Upper lobe of left lung (tissue), 6 donors: ENCODE measurements at regions not wholly inside any gene's neighbourhood (a gene's known extent, or its start where the extent isn't known, plus 50 kb on each side); places are given as distances from the start of the nearest gene placed in this dataset.
A peak's percentile ranks its signal among the peaks of the same experiment; 100 is the strongest.
"Not testable (repeated sequence)": the region's sequence is repeated elsewhere in the genome, so short reads cannot be mapped to it uniquely, and the experiment has no call there.

Experiments
- ATAC-seq, 2 donors: fragments of 200-7000 bp; cut with Tn5 transposase; one replicate each; pipeline ENCODE4 v1.9.1; 2022; ENCODE audit warnings: mild to moderate bottlenecking in 2 of 2, moderate library complexity in 2 of 2; ENCODE audit not compliant: low FRiP score in 2 of 2
- DNase-seq, 2 donors: peaks; one replicate each; pipeline ENCODE4 v3.0.0-alpha.2; 2019 to 2020
- H3K27ac ChIP-seq, 4 donors: fragments of 200-600 bp; sonication (generic); one replicate each; pipeline ENCODE4 v1.5.1; 2016 to 2019
- H3K27me3 ChIP-seq, 4 donors: fragments of 200-600 bp; sonication (generic); one replicate each; pipeline ENCODE4 v1.5.1; 2017 to 2019
- H3K36me3 ChIP-seq, 4 donors: fragments of 200-600 bp; sonication (generic); one replicate each; pipeline ENCODE4 v1.5.1; 2016 to 2019
- H3K4me1 ChIP-seq, 4 donors: fragments of 200-600 bp; sonication (generic); one replicate each; pipeline ENCODE4 v1.5.1; 2018 to 2019
- H3K4me3 ChIP-seq, 4 donors: fragments of 200-600 bp; sonication (generic); one replicate each; pipeline ENCODE4 v1.5.1; 2017 to 2019; ENCODE audit warnings: mild to moderate bottlenecking in 2 of 4, moderate library complexity in 1 of 4
- H3K9me3 ChIP-seq, 4 donors: fragments of 200-600 bp; sonication (generic); one replicate each; pipeline ENCODE4 v1.5.1; 2018 to 2019
- CTCF ChIP-seq, 6 experiments: fragments of 450-650 bp in 4 of 6; fragments of 200-600 bp in 2 of 6; sonication (generic) in 2 of 6; IDR thresholded peaks; one replicate each; pipeline ENCODE4 v1.5.1; 2016 to 2019; ENCODE audit warnings: antibody characterized with exemption in 6 of 6
- EP300 ChIP-seq, 4 donors: sonication (generic); formaldehyde crosslinking; IDR thresholded peaks; one replicate each; pipeline ENCODE4 v1.5.1; 2017; ENCODE audit warnings: antibody characterized with exemption in 4 of 4, control low read depth in 2 of 4
- POLR2A ChIP-seq, 4 donors: fragments of 450-650 bp; IDR thresholded peaks; one replicate each; pipeline ENCODE4 v1.5.1; 2016 to 2017; ENCODE audit warnings: antibody characterized with exemption in 4 of 4, mild to moderate bottlenecking in 2 of 4
- POLR2AphosphoS5 ChIP-seq, 2 donors: sonication (generic); formaldehyde crosslinking; IDR thresholded peaks; one replicate each; pipeline ENCODE4 v1.5.1; 2017; ENCODE audit warnings: antibody characterized with exemption in 2 of 2
- WGBS, 2 donors: methylation state at CpG; one replicate each; pipeline ENCODE4 v1.1.5; 2017 to 2018; 5-methylcytosine and 5-hydroxymethylcytosine counted together
- donor health status: DM: no; HTN: no; CAD: no; lungs with moderate emphysema.
- donor health status: DM: no; HTN: yes; CAD: no; lungs with severe emphysema.

GRCh38 chr9:31536471-31536870 is 848.0 kb upstream of the ACO1 start:
- Histone ChIP-seq H3K36me3 (no peaks in the 10 kb centered on the region), H3K9me3 (no peaks in the 10 kb centered on the region), H3K27ac (no peak overlapping the region), H3K4me1 (no peaks in the 10 kb centered on the region), H3K4me3 (no peak overlapping the region), H3K27me3 (no peaks in the 10 kb centered on the region)
- TF ChIP-seq EP300 (IDR thresholded peaks at IDR 0.05): no peak
- no peak for TF ChIP-seq CTCF (IDR thresholded peaks at IDR 0.05)
- no peak for TF ChIP-seq POLR2AphosphoS5 (IDR thresholded peaks at IDR 0.05)
- TF ChIP-seq POLR2A (IDR thresholded peaks at IDR 0.05): no peak
- WGBS, 2 donors: 68 to 78% methylated on average over 4 of the region's 4 CpGs
- ATAC-seq (no peak), DNase-seq (no peak)

- Histone ChIP-seq H3K27me3 (no peaks in the 10 kb centered on the region), H3K4me3 (no peak overlapping the region), H3K27ac (no peak overlapping the region), H3K36me3 (no peaks in the 10 kb centered on the region), H3K4me1 (peaks cover 0 to 4% (median 0%) of the 10 kb centered on the region in 4 donors), H3K9me3 (no peaks in the 10 kb centered on the region)
- ATAC-seq: peak in 1 of 2 donors; percentile 28
- no peak for TF ChIP-seq POLR2A (IDR thresholded peaks at IDR 0.05)
- DNase-seq: no peak
- 49 to 55% methylated on average over 4 of the region's 4 CpGs for WGBS, 2 donors
Observed at GRCh38 chr9:31541721-31542281, 842.6 kb upstream of the ACO1 start.

GRCh38 chr9:31542384-31543055 is 841.9 kb upstream of the ACO1 start:
- ATAC-seq (peak; percentile 78 to 89), DNase-seq (peak in 1 of 2 donors; percentile 22)
- no peaks in the 10 kb centered on the region for H3K36me3 ChIP-seq
- TF ChIP-seq CTCF (IDR thresholded peaks at IDR 0.05): peak in 5 of 6 experiments; percentile 17 to 51 (median 37)
- TF ChIP-seq POLR2A (IDR thresholded peaks at IDR 0.05): no peak
- no peaks in the 10 kb centered on the region for H3K27me3 ChIP-seq
- H3K4me3 ChIP-seq: no peak overlapping the region
- peaks cover 0 to 4% (median 0%) of the 10 kb centered on the region in 4 donors for H3K4me1 ChIP-seq
- peak overlapping the region in 1 of 4 donors; percentile 13 for H3K27ac ChIP-seq
- H3K9me3 ChIP-seq: no peaks in the 10 kb centered on the region
- 26 to 34% methylated on average over 5 of the region's 5 CpGs for WGBS, 2 donors

GRCh38 chr9:31554941-31555340 is 829.5 kb upstream of the ACO1 start:
- Histone ChIP-seq H3K4me1 (no peaks in the 10 kb centered on the region), H3K9me3 (no peaks in the 10 kb centered on the region), H3K27ac (no peak overlapping the region), H3K27me3 (no peaks in the 10 kb centered on the region), H3K36me3 (no peaks in the 10 kb centered on the region), H3K4me3 (no peak overlapping the region)
- 83 to 90% methylated on average over 2 of the region's 2 CpGs for WGBS, 2 donors
- TF ChIP-seq POLR2A (IDR thresholded peaks at IDR 0.05): no peak
- no peak for TF ChIP-seq POLR2AphosphoS5 (IDR thresholded peaks at IDR 0.05)
- TF ChIP-seq EP300 (IDR thresholded peaks at IDR 0.05): no peak
- no peak for TF ChIP-seq CTCF (IDR thresholded peaks at IDR 0.05)
- no peak for DNase-seq
- ATAC-seq: no peak

GRCh38 chr9:31556667-31557463 is 827.6 kb upstream of the ACO1 start:
- no peaks in the 10 kb centered on the region for H3K4me1 ChIP-seq
- no peaks in the 10 kb centered on the region for H3K9me3 ChIP-seq
- DNase-seq: no peak
- no peak overlapping the region for H3K27ac ChIP-seq
- WGBS, 2 donors: 95 to 99% methylated on average over 3 of the region's 3 CpGs
- TF ChIP-seq POLR2AphosphoS5 (IDR thresholded peaks at IDR 0.05) (no peak), CTCF (IDR thresholded peaks at IDR 0.05) (no peak), EP300 (IDR thresholded peaks at IDR 0.05) (no peak), POLR2A (IDR thresholded peaks at IDR 0.05) (no peak)
- no peaks in the 10 kb centered on the region for H3K36me3 ChIP-seq
- no peaks in the 10 kb centered on the region for H3K27me3 ChIP-seq
- no peak overlapping the region for H3K4me3 ChIP-seq
- ATAC-seq: no peak

GRCh38 chr9:31572190-31572589 is 812.3 kb upstream of the ACO1 start:
- H3K27ac ChIP-seq, H3K9me3 ChIP-seq, H3K4me1 ChIP-seq, H3K36me3 ChIP-seq, H3K4me3 ChIP-seq, H3K27me3 ChIP-seq, DNase-seq, ATAC-seq: not testable (repeated sequence)
- 92% methylated on average over 1 of the region's 1 CpG for WGBS, 2 donors
